Gastroesophageal sphincter (tissue), 4 donors: ENCODE measurements at regions not wholly inside any gene's neighbourhood (a gene's known extent, or its start where the extent isn't known, plus 50 kb on each side); places are given as distances from the start of the nearest gene placed in this dataset.

Experiments used
- ATAC-seq: fragments of 150-250 bp; one replicate; pipeline ENCODE4 v1.9.1; 2016; ENCODE audit warnings: mild to moderate bottlenecking, moderate library complexity
- H3K27ac ChIP-seq, 4 donors: fragments of 200-600 bp; sonication (generic) in 3 of 4; 1 replicate in 3 of 4; 2 replicates in 1 of 4; pipeline ENCODE4 v1.5.1; 2016 to 2019
- H3K27me3 ChIP-seq: fragments of 200-600 bp; sonication (generic); one replicate; pipeline ENCODE4 v1.5.1; 2019
- H3K36me3 ChIP-seq, 2 donors: fragments of 200-600 bp; sonication (generic); one replicate each; pipeline ENCODE4 v1.5.1; 2019; ENCODE audit warnings: control low read depth in 1 of 2
- H3K4me1 ChIP-seq, 3 donors: fragments of 200-600 bp; sonication (generic); 1 replicate in 2 of 3; 2 replicates in 1 of 3; pipeline ENCODE4 v1.5.1; 2016 to 2019; ENCODE audit warnings: control low read depth in 2 of 3
- H3K4me3 ChIP-seq, 2 donors: fragments of 200-600 bp; sonication (generic); one replicate each; pipeline ENCODE4 v1.5.1; 2019; ENCODE audit warnings: mild to moderate bottlenecking in 1 of 2, moderate library complexity in 1 of 2
- H3K9me3 ChIP-seq, 3 donors: fragments of 200-600 bp; sonication (generic); one replicate each; pipeline ENCODE4 v1.5.1; 2017 to 2019; ENCODE audit warnings: control low read depth in 2 of 3
- EP300 ChIP-seq: sonication (generic); formaldehyde crosslinking; IDR thresholded peaks from one replicate; pipeline ENCODE4 v1.6.1; 2017; ENCODE audit warnings: antibody characterized with exemption, mild to moderate bottlenecking
- POLR2A ChIP-seq, 2 donors: fragments of 450-650 bp; IDR thresholded peaks; one replicate each; pipeline ENCODE4 v1.6.1; 2017; ENCODE audit warnings: antibody characterized with exemption in 2 of 2, mild to moderate bottlenecking in 2 of 2, moderate library complexity in 1 of 2
- POLR2AphosphoS5 ChIP-seq: sonication (generic); formaldehyde crosslinking; IDR thresholded peaks from one replicate; pipeline ENCODE4 v1.6.1; 2017; ENCODE audit warnings: antibody characterized with exemption
- WGBS, 2 donors: methylation state at CpG; one replicate each; pipeline ENCODE4 v1.1.5; 2018; ENCODE audit warnings: low coverage in 1 of 2; 5-methylcytosine and 5-hydroxymethylcytosine counted together
- TF ChIP-seq, protein P1 (sequence below), 4 experiments: fragments of 200-600 bp in 2 of 4; fragments of 450-650 bp in 2 of 4; sonication (generic) in 1 of 4; IDR thresholded peaks; one replicate each; pipeline ENCODE4 v1.5.1; 2017 to 2019; ENCODE audit warnings: antibody characterized with exemption in 4 of 4, mild to moderate bottlenecking in 2 of 4, moderate library complexity in 2 of 4

DNA sequence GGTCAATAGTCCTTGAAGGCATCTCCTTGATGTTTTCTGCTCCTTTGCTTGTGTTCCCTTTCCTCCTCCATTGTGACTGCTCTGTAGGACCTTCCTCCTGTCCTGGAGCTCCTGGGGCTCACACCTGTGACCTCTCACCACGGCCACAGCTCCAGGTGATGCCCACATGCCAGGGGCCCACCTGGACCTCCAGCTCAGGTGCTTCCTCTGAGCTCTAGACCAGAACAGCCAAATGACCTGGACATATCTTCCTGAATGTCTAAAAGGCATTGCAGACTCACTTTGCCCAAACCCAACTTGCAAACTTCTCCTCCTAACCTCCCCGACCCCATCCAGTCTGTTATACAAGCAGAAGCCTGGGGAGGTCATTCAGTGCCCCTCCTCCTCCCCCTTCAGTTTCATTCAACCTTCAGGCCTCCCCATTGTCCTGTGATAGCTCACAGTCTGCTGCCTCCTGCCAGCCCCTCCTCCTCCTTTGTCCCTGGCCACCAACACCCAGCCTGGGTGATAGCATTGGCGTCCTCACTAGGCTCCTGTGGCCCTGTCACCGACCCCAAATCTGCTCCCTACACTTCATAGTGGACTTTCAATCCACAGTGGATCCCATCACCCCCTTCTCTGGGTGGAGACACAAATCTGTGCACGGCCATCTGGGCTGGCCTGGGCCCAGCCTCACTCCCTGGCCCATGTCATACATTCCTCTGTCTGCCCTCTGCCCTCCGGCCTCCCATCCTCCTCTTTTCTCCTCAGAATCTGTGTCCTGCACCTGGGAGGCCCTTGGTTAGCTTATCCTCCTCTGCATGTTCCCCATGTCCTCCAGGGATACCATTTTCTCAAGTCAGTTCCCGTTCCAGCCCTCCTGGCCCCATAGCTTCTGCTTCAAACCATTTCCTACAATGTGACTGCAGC is 310.4 kb upstream of the HDAC4 start:
- no peak for TF ChIP-seq EP300
- TF ChIP-seq POLR2AphosphoS5 = no peak
- TF ChIP-seq, protein P1, sequence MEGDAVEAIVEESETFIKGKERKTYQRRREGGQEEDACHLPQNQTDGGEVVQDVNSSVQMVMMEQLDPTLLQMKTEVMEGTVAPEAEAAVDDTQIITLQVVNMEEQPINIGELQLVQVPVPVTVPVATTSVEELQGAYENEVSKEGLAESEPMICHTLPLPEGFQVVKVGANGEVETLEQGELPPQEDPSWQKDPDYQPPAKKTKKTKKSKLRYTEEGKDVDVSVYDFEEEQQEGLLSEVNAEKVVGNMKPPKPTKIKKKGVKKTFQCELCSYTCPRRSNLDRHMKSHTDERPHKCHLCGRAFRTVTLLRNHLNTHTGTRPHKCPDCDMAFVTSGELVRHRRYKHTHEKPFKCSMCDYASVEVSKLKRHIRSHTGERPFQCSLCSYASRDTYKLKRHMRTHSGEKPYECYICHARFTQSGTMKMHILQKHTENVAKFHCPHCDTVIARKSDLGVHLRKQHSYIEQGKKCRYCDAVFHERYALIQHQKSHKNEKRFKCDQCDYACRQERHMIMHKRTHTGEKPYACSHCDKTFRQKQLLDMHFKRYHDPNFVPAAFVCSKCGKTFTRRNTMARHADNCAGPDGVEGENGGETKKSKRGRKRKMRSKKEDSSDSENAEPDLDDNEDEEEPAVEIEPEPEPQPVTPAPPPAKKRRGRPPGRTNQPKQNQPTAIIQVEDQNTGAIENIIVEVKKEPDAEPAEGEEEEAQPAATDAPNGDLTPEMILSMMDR (IDR thresholded peaks at IDR 0.05) = no peak
- no peak for TF ChIP-seq POLR2A (IDR thresholded peaks at IDR 0.05)
- no peak for ATAC-seq
- Histone ChIP-seq H3K9me3 (peaks cover 0 to 40% (median 0%) of the 10 kb centered on the region in 3 donors), H3K27me3 (no peaks in the 10 kb centered on the region), H3K27ac (no peak overlapping the region), H3K4me1 (peaks cover 0 to 5% (median 2%) of the 10 kb centered on the region in 3 donors), H3K36me3 (no peaks in the 10 kb centered on the region), H3K4me3 (no peak overlapping the region)
- 51 to 56% methylated on average over 4 to 7 of the region's 7 CpGs for WGBS, 2 donors

DNA sequence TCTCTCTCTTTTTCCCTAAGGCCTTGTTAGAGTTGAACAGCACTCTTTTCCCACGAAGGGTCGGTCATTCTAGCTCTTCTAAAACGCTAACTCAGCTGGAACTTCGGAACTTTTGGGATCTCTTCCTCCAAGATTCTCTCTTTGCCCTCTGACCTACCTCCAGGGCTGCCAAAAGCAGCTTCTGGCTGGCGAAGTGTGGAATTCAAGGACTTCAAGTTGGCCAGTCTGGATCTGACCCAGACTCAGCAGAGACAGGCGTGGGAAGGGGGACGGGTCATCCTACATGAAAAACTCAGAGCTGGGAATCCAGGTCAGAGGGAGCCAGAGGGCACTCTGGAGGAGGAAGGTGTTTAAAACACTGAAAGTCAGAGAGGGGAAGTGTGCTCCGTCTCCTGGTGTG is 305.5 kb upstream of the HDAC4 start:
- no peak overlapping the region for H3K4me3 ChIP-seq
- ATAC-seq = no peak
- H3K4me1 ChIP-seq = peaks cover 0 to 11% (median 5%) of the 10 kb centered on the region in 3 donors
- H3K9me3 ChIP-seq = peaks cover 0 to 15% (median 0%) of the 10 kb centered on the region in 3 donors
- TF ChIP-seq, protein P1 (IDR thresholded peaks at IDR 0.05) = no peak
- TF ChIP-seq POLR2A (IDR thresholded peaks at IDR 0.05) (no peak), EP300 (no peak), POLR2AphosphoS5 (no peak)
- WGBS, 2 donors = 11% methylated on average over 6 of the region's 8 CpGs; no CpG with 5 or more reads in 1 of the 2 donors
- H3K27me3 ChIP-seq = no peaks in the 10 kb centered on the region
- H3K36me3 ChIP-seq = no peaks in the 10 kb centered on the region
- H3K27ac ChIP-seq = no peak overlapping the region

DNA sequence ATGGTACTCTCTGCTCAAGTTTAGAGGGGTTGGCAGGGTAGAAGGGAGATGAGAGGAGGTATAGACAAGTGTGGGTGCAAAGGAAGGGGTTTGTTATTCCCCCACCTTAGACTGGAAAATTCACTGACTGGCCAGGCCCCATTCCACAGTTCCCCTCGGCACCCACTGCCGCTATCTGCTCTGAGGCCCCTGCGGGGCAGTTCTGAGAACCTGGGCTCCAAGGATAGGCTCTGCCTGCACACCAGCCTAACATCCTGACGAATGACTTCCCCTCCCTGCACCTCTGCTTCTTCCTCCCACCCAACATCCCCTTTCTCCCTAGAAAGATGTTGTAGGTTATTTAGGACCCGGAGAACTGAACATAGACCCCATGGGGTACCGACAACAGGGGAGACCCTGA is 303.9 kb upstream of the HDAC4 start:
- Histone ChIP-seq H3K36me3 (no peaks in the 10 kb centered on the region), H3K9me3 (peaks cover 0 to 3% (median 0%) of the 10 kb centered on the region in 3 donors), H3K4me1 (peaks cover 0 to 11% (median 5%) of the 10 kb centered on the region in 3 donors), H3K27me3 (no peaks in the 10 kb centered on the region), H3K4me3 (no peak overlapping the region), H3K27ac (no peak overlapping the region)
- 97 to 100% methylated on average over 2 to 5 of the region's 6 CpGs for WGBS, 2 donors
- no peak for ATAC-seq
- TF ChIP-seq, protein P1 (IDR thresholded peaks at IDR 0.05) = no peak
- TF ChIP-seq POLR2A (IDR thresholded peaks at IDR 0.05) = no peak
- TF ChIP-seq EP300 = no peak
- TF ChIP-seq POLR2AphosphoS5 = no peak

DNA sequence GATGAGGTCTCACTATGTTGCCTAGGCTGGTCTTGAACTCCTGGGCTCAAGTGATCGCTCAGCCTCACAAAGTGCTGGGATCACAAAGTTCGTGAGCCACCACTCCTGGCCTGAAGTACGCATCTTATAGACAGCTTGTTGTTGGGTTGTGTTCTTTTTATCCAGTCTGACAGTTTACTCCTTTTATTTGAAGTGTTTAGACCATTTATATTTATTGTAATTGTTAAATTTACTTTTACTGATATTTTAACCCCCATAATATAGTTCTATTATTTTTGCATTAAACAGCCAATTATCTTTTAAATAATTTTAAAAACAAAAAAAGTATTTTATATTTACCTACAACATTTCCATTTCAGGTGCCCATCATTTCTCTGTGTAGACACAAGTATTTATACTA is 303.0 kb upstream of the HDAC4 start:
- Histone ChIP-seq H3K36me3 (no peaks in the 10 kb centered on the region), H3K9me3 (no peaks in the 10 kb centered on the region), H3K27me3 (no peaks in the 10 kb centered on the region), H3K4me3 (no peak overlapping the region), H3K4me1 (peaks cover 0 to 11% (median 5%) of the 10 kb centered on the region in 3 donors), H3K27ac (no peak overlapping the region)
- WGBS, 2 donors = 92 to 100% methylated on average over 1 to 3 of the region's 3 CpGs
- ATAC-seq = no peak
- TF ChIP-seq POLR2A (IDR thresholded peaks at IDR 0.05) = no peak
- TF ChIP-seq EP300 = no peak
- no peak for TF ChIP-seq POLR2AphosphoS5
- TF ChIP-seq, protein P1 (IDR thresholded peaks at IDR 0.05) = no peak
